HG03108 (cell line): ENCODE measurements at regions not wholly inside any gene's neighbourhood (a gene's known extent, or its start where the extent isn't known, plus 50 kb on each side); places are given as distances from the start of the nearest gene placed in this dataset.
"Not testable (repeated sequence)": the region's sequence is repeated elsewhere in the genome, so short reads cannot be mapped to it uniquely, and the experiment has no call there.

ENCODE experiments used
- ATAC-seq: cut with Tn5 transposase; IDR thresholded peaks from one replicate; pipeline ENCODE4 v1.9.1; 2021; ENCODE audit warnings: moderate library complexity; ENCODE audit not compliant: unreplicated experiment

GRCh38 chr11:13216019-13216710 is 61.4 kb upstream of the BMAL1 start:
- no peak for ATAC-seq

- ATAC-seq, result no peak
These were observed 60.9 kb upstream of the BMAL1 start for GRCh38 chr11:13216711-13217075.

DNA sequence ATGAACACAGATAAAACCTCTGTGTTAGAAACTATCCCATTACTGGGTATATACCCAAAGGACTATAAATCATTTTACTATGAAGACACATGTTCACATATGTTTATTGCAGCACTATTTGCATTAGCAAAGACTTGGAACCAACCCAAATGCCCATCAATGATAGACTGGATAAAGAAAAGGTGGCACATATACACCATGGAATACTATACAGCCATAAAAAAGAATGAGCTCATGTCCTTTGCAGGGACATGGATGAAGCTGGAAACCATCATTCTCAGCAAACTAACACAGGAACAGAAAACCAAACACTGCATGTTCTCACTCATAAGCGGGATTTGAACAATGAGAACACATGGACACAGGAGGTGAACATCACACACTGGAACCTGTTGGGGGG is 58.9 kb upstream of the BMAL1 start:
- not testable (repeated sequence) for ATAC-seq

GRCh38 chr11:13220148-13220547 is 57.4 kb upstream of the BMAL1 start:
- no peak for ATAC-seq

DNA sequence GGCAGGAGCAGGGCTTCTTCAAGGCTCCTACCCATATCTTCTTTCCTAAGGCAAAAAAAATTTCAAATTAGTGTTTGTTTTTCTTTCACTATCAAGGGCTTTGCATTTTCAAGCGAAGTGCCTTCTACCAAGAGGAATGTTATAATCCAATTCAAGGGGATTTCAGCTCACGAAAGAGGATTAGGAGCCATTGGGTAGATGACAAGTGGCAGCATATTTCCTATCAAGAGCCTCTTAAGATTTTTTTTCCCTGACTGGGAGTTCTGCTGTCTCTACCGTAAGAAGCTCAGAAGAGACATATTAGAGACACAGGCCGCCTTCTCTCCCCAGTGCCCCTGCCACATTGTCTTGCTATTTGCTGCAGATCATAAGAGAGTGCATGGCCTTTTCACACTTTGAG is 55.9 kb upstream of the BMAL1 start:
- ATAC-seq, result no peak

DNA sequence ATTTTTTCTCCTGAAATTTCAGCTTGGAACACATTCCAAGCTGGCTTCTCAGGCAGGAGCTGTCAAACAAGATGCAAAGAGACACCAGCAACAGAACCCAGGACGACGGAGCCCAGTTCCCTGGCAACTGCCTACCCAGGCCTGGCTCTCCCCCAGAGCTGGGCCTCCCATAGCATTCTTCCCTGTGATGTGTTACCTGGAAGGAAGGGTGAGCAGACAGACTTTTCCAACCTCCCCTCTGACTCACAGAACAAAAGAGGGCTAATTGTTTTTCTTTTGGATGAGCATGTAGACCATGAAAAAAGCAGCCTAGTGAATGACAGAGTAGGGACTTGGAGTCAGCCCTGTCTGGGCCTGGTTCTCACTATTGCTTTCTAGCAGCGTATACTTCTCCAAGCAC is 55.3 kb upstream of the BMAL1 start:
- ATAC-seq, result no peak

DNA sequence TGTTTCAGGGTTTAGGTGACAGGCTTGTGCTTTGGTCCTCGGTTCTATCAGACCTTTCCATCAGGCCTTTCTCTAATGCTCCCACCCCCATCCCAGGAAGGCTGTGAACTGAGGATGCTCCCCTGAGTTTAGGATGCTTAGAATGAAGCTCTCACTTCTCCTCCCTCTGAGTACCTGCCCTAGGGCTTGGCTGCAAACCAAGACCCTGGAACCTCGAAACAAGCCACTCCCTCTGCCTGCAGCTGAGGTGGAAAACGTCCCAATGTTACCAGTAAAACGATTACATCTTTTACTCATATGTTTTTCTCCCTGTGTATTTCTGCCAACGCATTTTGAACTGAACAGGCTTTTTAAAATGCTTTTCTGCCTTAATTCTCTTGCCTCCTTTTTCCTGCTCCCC is 54.5 kb upstream of the BMAL1 start:
- no peak for ATAC-seq

DNA sequence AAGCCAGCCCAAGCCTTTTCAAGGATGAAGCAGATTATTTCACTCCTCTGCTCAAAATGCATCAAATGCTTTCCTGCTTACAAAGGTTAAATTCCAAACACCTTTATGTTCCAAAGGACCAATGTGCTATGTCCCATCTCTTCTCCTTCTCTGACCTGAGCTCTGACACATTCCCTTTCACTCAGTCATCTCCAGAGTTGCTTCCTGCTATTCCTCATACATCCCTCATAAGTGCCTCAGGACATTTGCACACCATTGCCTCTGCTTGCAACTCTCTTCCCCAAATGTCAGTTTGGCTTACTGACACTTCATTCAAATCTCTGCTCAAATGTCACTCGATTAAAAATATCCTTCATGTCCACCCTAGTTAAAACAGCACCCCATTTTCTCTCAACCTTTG is 53.3 kb upstream of the BMAL1 start:
- no peak for ATAC-seq

DNA sequence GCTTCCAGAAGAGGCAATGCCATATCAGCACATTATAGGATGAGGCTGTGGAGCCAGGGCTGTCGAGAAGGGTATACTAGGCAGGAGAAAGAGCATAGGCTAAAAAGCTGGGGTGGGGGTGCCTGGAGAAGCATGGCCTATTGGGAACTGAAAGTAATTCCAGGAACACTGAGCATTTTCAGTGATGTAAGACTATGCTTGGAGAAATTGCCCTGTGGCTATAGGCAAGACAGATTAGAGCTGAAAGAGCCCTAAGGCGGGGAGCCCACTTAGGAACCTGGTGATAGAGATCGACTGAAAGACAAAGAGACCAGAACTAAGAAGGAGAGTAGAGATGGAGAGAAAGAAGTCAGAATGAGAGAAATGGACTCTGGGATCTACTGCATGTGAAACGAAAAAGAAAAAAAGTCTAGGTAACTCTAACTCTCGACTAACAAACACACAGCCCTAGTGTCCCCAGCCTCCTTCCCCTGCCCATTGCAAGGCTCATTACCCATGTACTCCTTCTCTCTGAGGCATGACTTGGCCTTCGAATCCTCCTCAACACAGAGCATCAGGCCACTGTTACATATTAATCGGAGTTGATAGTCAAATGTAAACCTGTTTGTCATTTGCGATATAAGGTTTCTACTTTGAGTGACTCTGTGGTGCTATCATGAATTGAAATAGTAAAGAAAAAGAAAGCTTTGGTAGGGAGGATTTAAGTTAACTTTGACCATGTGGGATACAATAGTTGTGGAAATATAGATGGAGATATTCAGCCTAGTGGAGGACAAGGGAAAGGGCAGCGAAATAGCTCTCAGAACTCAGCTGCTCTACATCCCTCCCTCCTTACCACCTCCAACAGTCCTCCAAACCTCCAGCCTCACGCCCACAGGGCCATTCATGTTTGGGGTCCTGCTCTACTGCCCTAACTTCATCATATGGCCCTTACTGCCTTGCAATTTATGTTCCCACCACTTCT is 52.3 kb upstream of the BMAL1 start:
- ATAC-seq, result no peak

- no peak for ATAC-seq
These were observed 49.8 kb upstream of the BMAL1 start for GRCh38 chr11:13227676-13228255.
